ENCODE measurements at regions not wholly inside any gene's neighbourhood (a gene's known extent, or its start where the extent isn't known, plus 50 kb on each side); places are given as distances from the start of the nearest gene placed in this dataset.

- no peak for TF ChIP-seq EZH2 (IDR thresholded peaks at IDR 0.05)
- TF ChIP-seq POLR2AphosphoS5 (IDR thresholded peaks at IDR 0.05; ENCODE audit: borderline replicate concordance, low read depth, low read length) = no peak
- no peak for TF ChIP-seq FOXP2 (optimal IDR thresholded peaks at IDR 0.05; ENCODE audit: control extremely low read depth, extremely low read length, insufficient read depth)
Observed at GRCh38 chr4:129428454-129428853, 332.5 kb downstream of the C4orf33 start.

Measured in SK-N-MC (cell line).